K562 (cell line): ENCODE measurements at regions not wholly inside any gene's neighbourhood (a gene's known extent, or its start where the extent isn't known, plus 50 kb on each side); places are given as distances from the start of the nearest gene placed in this dataset.

ENCODE experiments used
- CEBPB ChIP-seq: fragments of 450-650 bp; IDR thresholded peaks from 2 replicates; pipeline ENCODE4 v1.6.1; 2016; ENCODE audit warnings: missing genetic modification characterization, missing compliant biosample characterization
- ELF2 ChIP-seq: fragments of 250-450 bp; sonication (Bioruptor Pico); IDR thresholded peaks from 2 replicates; pipeline ENCODE4 v1.5.0; 2021; ENCODE audit warnings: mild to moderate bottlenecking
- KLF16 ChIP-seq: IDR thresholded peaks from 2 replicates; pipeline ENCODE4 v1.6.1; 2016; ENCODE audit warnings: antibody characterized with exemption
- PCBP1 ChIP-seq: fragments of 200-400 bp; formaldehyde crosslinking; IDR thresholded peaks from 2 replicates; pipeline ENCODE4 v1.6.1; 2018; ENCODE audit warnings: mild to moderate bottlenecking, low read depth, low read length; ENCODE audit not compliant: poor library complexity, severe bottlenecking
- PHTF2 ChIP-seq: fragments of 250-450 bp; sonication (Bioruptor Pico); IDR thresholded peaks from 2 replicates; pipeline ENCODE4 v1.5.0; 2021; ENCODE audit warnings: mild to moderate bottlenecking
- RBM25 ChIP-seq: fragments of 200-400 bp; formaldehyde crosslinking; IDR thresholded peaks from 2 replicates; pipeline ENCODE4 v1.6.1; 2018; ENCODE audit warnings: low read length, low read depth, moderate library complexity; ENCODE audit not compliant: severe bottlenecking
- RFX5 ChIP-seq: IDR thresholded peaks from 2 replicates; pipeline ENCODE4 v1.6.1; 2011; ENCODE audit warnings: low read depth, mild to moderate bottlenecking, improper control_type of control experiment, low read length
- RFX7 ChIP-seq: fragments of 250-450 bp; sonication (Bioruptor Pico); IDR thresholded peaks from 2 replicates; pipeline ENCODE4 v1.5.1; 2021; ENCODE audit warnings: mild to moderate bottlenecking
- XRCC5 ChIP-seq: fragments of 200-400 bp; formaldehyde crosslinking; IDR thresholded peaks from 2 replicates; pipeline ENCODE4 v1.6.1; 2017; ENCODE audit warnings: low read depth, mild to moderate bottlenecking, low read length
- ZKSCAN3 ChIP-seq: fragments of 250-450 bp; sonication (Bioruptor Pico); IDR thresholded peaks from 2 replicates; pipeline ENCODE4 v1.4.0; 2020
- ZNF175 ChIP-seq: fragments of 200-800 bp; sonication (Bioruptor generic); IDR thresholded peaks from 2 replicates; pipeline ENCODE4 v1.6.1; 2016; ENCODE audit warnings: low read depth, mild to moderate bottlenecking, missing genetic modification characterization, missing compliant biosample characterization
- ZNF23 ChIP-seq: fragments of 250-450 bp; sonication (Bioruptor Pico); IDR thresholded peaks from 2 replicates; pipeline ENCODE4 v1.4.0; 2020; ENCODE audit warnings: mild to moderate bottlenecking
- ZNF408 ChIP-seq: fragments of 250-450 bp; sonication (Bioruptor Pico); IDR thresholded peaks from 2 replicates; pipeline ENCODE4 v1.4.0; 2020; ENCODE audit warnings: low read depth, mild to moderate bottlenecking, moderate library complexity
- ZNF699 ChIP-seq: fragments of 250-450 bp; sonication (Bioruptor Pico); IDR thresholded peaks from 2 replicates; pipeline ENCODE4 v1.8.0; 2021; ENCODE audit warnings: mild to moderate bottlenecking, moderate library complexity; ENCODE audit not compliant: insufficient replicate concordance
- TF ChIP-seq, protein P1 (sequence below): fragments of 450-650 bp; formaldehyde crosslinking; IDR thresholded peaks from 2 replicates; pipeline ENCODE4 v1.4.0; 2022; ENCODE audit warnings: missing genetic modification characterization
- TF ChIP-seq, protein P2 (sequence below): fragments of 450-650 bp; formaldehyde crosslinking; IDR thresholded peaks from 2 replicates; pipeline ENCODE4 v1.4.0; 2022; ENCODE audit warnings: mild to moderate bottlenecking, moderate library complexity
- TF ChIP-seq, protein P3 (sequence below): fragments of 450-650 bp; IDR thresholded peaks from 2 replicates; pipeline ENCODE4 v1.6.1; 2014; ENCODE audit warnings: low read depth, mild to moderate bottlenecking, moderate library complexity, borderline replicate concordance
- TF ChIP-seq, protein P4 (sequence below): sonication (generic); formaldehyde crosslinking; IDR thresholded peaks from 2 replicates; pipeline ENCODE4 v1.8.1; 2023; ENCODE audit warnings: mild to moderate bottlenecking, missing genetic modification reagents
- TF ChIP-seq, protein P5 (sequence below), 2 experiments: fragments of 150-350 bp in 1 of 2; IDR thresholded peaks; 2 replicates each; pipeline ENCODE4 v1.6.1; 2012 to 2016; ENCODE audit warnings: low read depth in 2 of 2, low read length in 2 of 2, mild to moderate bottlenecking in 1 of 2, moderate library complexity in 1 of 2

DNA sequence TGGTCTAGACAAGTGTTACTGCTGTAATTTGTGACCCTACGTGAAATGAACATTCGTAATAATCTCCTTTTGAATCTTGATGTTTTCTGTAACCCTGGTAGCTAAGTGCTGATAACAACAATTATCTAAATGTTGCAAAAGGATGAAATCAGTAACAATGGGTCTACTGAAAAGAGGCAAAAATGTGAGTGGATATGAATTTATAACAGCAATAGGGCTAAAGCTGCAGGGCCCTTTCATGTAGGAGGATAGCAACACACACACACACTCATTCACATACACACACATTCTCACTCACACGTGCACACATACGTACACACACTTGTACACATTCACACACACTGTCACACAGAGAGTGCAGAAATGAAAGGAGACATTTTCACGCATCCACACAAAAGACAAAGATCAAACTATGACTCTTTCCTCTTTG lies 200.8 kb upstream of the NEBL start (continued):
- TF ChIP-seq, protein P1, sequence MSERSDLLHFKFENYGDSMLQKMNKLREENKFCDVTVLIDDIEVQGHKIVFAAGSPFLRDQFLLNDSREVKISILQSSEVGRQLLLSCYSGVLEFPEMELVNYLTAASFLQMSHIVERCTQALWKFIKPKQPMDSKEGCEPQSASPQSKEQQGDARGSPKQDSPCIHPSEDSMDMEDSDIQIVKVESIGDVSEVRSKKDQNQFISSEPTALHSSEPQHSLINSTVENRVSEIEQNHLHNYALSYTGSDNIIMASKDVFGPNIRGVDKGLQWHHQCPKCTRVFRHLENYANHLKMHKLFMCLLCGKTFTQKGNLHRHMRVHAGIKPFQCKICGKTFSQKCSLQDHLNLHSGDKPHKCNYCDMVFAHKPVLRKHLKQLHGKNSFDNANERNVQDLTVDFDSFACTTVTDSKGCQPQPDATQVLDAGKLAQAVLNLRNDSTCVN (CRISPR knock-in tag) = peak; percentile 99
- no peak for TF ChIP-seq RBM25
- TF ChIP-seq, protein P2, sequence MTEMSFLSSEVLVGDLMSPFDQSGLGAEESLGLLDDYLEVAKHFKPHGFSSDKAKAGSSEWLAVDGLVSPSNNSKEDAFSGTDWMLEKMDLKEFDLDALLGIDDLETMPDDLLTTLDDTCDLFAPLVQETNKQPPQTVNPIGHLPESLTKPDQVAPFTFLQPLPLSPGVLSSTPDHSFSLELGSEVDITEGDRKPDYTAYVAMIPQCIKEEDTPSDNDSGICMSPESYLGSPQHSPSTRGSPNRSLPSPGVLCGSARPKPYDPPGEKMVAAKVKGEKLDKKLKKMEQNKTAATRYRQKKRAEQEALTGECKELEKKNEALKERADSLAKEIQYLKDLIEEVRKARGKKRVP (CRISPR knock-in tag) = peak; percentile 6; the same call in 1 of the 2 replicates
- TF ChIP-seq ELF2 (CRISPR knock-in tag) = peak; percentile 59; the same call in 1 of the 2 replicates
- TF ChIP-seq RFX7 (CRISPR knock-in tag) = no peak
- no peak for TF ChIP-seq ZNF408 (CRISPR knock-in tag)
- TF ChIP-seq, protein P3, sequence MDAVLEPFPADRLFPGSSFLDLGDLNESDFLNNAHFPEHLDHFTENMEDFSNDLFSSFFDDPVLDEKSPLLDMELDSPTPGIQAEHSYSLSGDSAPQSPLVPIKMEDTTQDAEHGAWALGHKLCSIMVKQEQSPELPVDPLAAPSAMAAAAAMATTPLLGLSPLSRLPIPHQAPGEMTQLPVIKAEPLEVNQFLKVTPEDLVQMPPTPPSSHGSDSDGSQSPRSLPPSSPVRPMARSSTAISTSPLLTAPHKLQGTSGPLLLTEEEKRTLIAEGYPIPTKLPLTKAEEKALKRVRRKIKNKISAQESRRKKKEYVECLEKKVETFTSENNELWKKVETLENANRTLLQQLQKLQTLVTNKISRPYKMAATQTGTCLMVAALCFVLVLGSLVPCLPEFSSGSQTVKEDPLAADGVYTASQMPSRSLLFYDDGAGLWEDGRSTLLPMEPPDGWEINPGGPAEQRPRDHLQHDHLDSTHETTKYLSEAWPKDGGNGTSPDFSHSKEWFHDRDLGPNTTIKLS = no peak
- TF ChIP-seq ZNF23 = no peak
- no peak for TF ChIP-seq PCBP1
- no peak for TF ChIP-seq CEBPB (tag)
- no peak for TF ChIP-seq KLF16
- TF ChIP-seq ZNF699 = no peak
- TF ChIP-seq, protein P4, sequence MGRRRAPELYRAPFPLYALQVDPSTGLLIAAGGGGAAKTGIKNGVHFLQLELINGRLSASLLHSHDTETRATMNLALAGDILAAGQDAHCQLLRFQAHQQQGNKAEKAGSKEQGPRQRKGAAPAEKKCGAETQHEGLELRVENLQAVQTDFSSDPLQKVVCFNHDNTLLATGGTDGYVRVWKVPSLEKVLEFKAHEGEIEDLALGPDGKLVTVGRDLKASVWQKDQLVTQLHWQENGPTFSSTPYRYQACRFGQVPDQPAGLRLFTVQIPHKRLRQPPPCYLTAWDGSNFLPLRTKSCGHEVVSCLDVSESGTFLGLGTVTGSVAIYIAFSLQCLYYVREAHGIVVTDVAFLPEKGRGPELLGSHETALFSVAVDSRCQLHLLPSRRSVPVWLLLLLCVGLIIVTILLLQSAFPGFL (CRISPR knock-in tag) = no peak
- no peak for TF ChIP-seq ZNF175
- no peak for TF ChIP-seq PHTF2
- TF ChIP-seq, protein P5, sequence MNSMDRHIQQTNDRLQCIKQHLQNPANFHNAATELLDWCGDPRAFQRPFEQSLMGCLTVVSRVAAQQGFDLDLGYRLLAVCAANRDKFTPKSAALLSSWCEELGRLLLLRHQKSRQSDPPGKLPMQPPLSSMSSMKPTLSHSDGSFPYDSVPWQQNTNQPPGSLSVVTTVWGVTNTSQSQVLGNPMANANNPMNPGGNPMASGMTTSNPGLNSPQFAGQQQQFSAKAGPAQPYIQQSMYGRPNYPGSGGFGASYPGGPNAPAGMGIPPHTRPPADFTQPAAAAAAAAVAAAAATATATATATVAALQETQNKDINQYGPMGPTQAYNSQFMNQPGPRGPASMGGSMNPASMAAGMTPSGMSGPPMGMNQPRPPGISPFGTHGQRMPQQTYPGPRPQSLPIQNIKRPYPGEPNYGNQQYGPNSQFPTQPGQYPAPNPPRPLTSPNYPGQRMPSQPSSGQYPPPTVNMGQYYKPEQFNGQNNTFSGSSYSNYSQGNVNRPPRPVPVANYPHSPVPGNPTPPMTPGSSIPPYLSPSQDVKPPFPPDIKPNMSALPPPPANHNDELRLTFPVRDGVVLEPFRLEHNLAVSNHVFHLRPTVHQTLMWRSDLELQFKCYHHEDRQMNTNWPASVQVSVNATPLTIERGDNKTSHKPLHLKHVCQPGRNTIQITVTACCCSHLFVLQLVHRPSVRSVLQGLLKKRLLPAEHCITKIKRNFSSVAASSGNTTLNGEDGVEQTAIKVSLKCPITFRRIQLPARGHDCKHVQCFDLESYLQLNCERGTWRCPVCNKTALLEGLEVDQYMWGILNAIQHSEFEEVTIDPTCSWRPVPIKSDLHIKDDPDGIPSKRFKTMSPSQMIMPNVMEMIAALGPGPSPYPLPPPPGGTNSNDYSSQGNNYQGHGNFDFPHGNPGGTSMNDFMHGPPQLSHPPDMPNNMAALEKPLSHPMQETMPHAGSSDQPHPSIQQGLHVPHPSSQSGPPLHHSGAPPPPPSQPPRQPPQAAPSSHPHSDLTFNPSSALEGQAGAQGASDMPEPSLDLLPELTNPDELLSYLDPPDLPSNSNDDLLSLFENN (IDR thresholded peaks at IDR 0.05; ENCODE audit: low read depth in 2 of 2, low read length in 2 of 2) = no peak
- no peak for TF ChIP-seq ZKSCAN3
- TF ChIP-seq RFX5 = no peak
- no peak for TF ChIP-seq XRCC5
